ENCODE measurements at regions not wholly inside any gene's neighbourhood (a gene's known extent, or its start where the extent isn't known, plus 50 kb on each side); places are given as distances from the start of the nearest gene placed in this dataset.
"Not testable (repeated sequence)": the region's sequence is repeated elsewhere in the genome, so short reads cannot be mapped to it uniquely, and the experiment has no call there.

DNA sequence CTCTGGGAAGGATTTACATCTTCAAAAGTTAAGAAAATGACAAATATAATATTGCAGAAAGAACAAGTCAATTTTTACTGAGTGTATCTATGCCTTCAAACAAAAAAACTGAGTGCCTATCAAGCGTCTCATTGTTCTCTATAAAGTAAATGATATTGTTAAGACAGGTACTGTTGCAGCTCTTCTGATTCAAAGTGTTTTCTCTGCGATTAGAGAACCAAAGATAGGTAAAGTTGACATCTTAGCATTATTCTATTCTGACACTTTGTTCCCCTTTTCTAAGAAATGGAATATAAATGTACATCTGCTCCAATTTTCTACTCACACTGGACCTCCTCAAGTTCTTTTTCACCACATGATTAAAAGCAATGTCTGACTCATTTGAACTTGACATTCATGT lies 1317.7 kb downstream of the CDH11 start:
- no peak for DNase-seq (ENCODE audit: low spot score)

DNA sequence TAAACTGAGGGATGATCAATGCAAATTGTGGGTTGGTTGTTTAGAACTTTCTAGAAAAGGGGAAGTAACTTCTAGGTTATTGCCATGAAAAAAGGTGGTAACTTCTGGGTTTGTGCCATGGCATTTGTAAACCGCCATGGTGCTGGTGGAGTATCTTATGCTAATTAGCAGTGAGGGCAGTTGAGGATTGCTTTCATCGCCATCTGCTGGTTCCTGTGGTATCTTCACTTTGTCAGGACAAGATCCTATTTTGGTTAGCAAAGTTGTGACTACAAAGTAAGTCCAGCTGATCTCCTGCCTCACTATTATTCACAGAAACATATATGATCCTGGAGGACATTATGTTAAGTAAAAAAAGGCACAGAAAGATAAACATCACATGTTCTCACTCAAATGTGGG lies 1332.3 kb downstream of the CDH11 start:
- no peak for DNase-seq (ENCODE audit: low spot score)

DNA sequence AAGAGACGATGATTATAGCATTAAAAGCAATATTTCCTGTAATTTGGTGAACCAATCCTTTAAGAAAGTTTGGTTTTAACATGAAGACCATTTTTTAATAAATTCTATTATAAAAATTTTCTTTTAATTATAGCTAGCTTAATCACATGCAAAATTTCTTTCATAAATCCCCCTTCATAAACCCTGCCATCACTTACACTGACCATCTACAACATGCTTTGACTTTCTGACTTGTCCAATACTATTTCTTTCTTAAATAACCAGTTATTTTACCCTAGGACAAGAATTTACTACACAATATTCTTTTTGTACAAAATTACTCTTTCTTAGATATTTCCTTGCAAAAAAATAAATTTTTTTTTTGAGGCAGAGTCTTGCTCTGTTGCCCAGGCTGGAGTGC lies 1334.8 kb downstream of the CDH11 start:
- no peak for DNase-seq (ENCODE audit: low spot score)

DNA sequence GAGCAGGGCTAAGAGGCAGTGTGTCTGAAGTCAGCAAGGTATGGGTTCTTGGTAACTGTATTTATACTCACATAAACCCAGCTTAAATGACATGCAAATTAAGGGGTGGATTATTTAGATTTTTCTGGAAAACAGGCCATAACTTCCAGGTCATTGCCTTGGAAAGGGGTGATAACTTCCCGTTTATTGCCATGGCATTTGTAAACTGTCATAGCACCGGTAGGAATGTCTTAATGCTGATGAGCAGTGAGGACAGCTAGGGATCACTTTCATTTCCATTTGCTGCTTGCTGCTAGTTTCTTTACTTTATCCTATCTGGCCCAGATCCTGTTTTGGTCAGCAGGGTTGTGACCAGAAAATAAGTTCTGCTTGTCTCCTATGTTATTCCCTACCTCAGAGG lies 1336.7 kb downstream of the CDH11 start:
- no peak for DNase-seq (ENCODE audit: low spot score)

GRCh38 chr16:63776437-63776836 lies 1345.4 kb downstream of the CDH11 start:
- DNase-seq (ENCODE audit: low spot score): no peak

DNA sequence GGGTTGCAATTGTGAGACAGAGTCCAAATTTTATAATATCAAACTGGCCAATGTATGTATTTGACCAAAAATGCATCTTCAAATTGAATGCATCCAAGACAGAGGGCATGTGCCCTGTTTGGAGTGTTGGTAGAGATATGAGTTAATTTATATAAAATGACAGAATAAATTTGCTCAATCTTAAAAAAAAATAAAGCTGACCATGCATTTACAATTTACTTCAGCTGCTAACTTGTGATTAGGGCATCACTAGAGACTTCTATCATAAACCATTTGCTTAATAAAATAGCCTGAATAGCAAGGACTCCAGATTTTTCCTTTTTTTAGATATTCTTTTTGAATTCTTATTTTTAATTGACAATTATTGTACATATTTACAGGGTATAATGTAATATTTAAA lies 1345.8 kb downstream of the CDH11 start:
- no peak for DNase-seq (ENCODE audit: low spot score)

GRCh38 chr16:63774302-63774701 lies 1347.6 kb downstream of the CDH11 start:
- DNase-seq (ENCODE audit: low spot score): no peak

DNA sequence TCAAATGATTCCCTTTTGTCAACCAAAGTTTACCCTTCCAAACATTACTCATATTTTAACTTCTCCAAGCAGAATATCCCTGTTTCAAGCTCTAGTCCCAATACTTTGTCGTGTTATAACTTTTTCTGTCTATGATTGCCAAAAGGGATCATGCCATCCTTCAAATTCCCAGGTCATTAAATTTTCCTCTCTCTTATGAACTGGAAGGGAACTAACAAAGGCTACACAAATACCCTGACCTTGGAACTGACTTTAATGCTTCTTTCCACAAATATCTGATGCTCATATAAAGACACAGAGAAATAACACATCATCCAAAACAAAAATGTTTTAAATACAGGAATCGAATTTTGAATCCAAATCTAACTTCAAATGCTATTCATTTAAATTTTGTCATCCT lies 1352.7 kb downstream of the CDH11 start:
- no peak for DNase-seq (ENCODE audit: low spot score)

GRCh38 chr16:63760246-63760645 lies 1361.6 kb downstream of the CDH11 start:
- DNase-seq (ENCODE audit: low spot score): not testable (repeated sequence)

DNA sequence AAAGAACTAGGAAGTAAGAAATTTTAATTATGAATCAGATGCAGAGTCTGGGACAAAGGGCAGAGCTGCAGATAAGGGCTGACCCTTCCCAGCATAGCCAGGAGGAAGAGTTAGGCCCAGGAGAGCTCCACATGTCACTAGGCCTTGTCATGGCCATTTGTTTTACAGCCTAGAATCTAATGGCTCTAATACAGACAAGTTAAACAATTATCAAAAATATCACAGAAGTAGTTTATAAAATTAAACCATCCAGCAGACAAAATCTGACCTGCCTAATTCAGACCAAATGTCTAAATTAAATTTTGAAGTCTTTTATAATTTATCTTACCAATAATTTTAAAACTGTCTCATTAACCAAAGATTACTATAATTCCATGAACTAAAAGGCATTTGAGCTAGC lies 1369.5 kb downstream of the CDH11 start:
- DNase-seq (ENCODE audit: low spot score): no peak

- DNase-seq (ENCODE audit: low spot score): no peak
These were observed 1372.6 kb downstream of the CDH11 start for GRCh38 chr16:63749276-63749675.

DNA sequence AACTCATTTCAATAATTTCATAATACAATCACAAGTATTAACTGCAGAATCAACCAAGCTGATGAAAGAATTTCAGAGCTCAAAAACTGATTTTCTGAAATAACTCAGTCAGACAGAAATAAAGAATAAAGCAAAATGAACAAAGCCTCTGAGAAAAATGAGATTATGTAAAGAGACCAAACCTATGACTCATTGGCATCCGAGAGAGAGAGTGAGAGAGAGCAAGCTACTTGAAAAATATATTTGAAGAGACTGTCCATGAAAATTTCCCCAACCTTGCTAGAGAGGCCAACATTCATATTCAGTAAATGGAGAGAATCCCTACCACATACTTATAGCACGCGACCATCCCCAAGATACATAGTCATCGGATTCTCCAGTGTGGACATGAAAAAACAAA lies 1376.4 kb downstream of the CDH11 start:
- DNase-seq (ENCODE audit: low spot score): no peak

- DNase-seq (ENCODE audit: low spot score): no peak
These were observed 1377.6 kb downstream of the CDH11 start for GRCh38 chr16:63744077-63744874.

DNA sequence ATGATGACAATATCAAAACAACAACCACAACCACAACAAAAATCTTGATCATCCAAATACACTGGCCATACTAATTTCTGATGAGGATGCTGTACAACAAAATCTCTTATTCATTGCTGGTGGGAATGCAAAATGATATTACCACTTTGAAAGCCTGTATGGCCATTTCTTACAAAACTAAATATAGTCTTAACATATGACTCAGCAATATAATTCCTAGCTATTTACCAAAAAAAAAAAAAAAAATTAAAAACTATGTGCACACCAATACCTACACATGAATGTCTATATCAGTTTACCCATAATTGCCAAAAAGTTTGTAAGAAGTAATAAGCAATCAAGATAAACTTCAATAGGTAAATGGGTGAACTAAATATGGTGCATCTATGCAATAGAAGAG lies 1379.7 kb downstream of the CDH11 start:
- no peak for DNase-seq (ENCODE audit: low spot score)

- DNase-seq (ENCODE audit: low spot score): no peak
These were observed 1384.2 kb downstream of the CDH11 start for GRCh38 chr16:63737633-63738032.

- no peak for DNase-seq (ENCODE audit: low spot score)
These were observed 1386.4 kb downstream of the CDH11 start for GRCh38 chr16:63735456-63735855.

DNA sequence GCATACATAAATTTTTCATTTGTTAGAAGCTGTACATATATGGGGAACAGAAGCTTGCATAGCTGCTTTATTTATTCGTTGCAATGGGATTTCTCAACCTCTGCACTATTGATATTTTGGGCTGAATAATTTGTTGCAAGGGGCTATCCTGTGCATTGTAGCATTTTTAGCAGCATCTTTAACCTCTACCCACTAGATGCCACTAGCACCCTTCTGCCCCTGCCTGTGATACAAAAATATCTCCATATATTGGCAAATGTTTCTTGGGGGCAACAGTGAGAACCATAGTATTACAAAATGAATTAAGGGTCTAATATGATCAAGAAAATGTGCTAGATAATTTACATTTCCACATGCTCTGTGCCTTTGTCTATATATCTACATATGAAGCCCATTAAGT lies 1401.0 kb downstream of the CDH11 start:
- DNase-seq (ENCODE audit: low spot score): no peak

DNA sequence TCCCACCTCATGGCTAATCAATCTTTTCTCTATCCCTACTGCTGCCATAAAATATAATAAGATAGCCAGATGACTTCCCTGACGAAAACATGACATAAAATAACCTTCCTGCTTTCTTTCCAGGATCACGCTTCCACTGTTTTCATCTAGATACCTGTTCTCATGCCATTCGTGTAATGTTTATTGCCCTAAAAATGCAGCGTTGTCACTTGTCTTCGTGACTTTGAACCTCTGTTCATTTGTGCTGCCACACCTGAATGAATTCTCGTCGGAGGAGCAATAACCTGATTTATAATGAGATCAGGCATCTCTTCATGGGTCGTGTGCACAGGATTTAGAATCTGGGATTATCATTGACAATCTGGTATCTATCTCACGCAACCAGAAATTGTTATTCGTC lies 1401.9 kb downstream of the CDH11 start:
- DNase-seq (ENCODE audit: low spot score): no peak

GRCh38 chr16:63717806-63718205 lies 1404.1 kb downstream of the CDH11 start:
- no peak for DNase-seq (ENCODE audit: low spot score)

GRCh38 chr16:63714876-63715275 lies 1407.0 kb downstream of the CDH11 start:
- no peak for DNase-seq (ENCODE audit: low spot score)

GRCh38 chr16:63712725-63713124 lies 1409.1 kb downstream of the CDH11 start:
- DNase-seq (ENCODE audit: low spot score): no peak

DNA sequence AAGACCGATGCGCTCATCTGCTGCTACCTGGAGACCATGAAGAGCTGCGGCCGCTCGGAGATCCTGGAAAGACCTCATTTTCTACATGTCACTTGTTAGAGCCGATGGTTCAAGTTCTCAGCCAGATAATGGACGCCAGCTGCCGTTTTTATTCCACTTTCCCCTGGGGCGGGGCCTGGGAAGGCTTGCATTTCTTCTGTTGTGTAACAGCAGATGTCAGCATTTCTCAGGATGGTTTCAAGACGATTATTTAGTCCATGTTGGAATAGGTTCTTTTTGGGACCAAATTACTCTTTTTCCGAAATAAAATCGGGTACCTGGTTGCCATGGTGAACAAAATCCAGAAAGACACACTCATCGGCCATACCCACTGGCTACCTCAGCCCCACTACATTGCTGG lies 1418.3 kb downstream of the CDH11 start:
- DNase-seq (ENCODE audit: low spot score): no peak

DNA sequence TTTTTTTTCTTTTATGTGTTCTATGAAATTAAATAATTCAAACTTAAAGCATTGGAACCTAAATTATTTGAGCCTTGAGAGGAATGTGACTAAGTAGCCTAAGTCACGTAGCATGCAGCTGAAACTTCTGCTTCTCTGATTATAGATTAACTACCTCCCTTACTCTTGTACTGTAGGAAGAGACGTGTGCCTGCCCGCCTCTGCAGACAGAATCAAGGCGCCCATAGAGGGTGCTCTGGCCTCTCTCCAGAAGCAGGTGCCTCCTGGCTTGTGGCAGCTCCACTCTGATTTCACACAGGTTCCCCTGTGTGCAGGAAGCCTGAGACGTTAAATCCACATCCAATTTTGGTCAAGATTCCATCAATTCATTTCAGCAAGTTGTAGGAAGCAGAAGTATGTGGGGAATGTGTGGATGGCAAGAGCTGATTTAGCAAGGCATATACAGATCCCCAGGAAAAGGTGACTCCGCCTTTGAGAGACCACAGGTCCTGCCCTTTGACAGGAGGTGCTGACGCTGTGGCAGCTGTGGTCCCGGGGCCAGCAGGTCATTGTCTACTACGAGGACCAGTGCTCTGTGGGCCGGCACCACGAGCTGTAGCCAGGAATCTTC lies 1418.8 kb downstream of the CDH11 start:
- no peak for DNase-seq (ENCODE audit: low spot score)

DNA sequence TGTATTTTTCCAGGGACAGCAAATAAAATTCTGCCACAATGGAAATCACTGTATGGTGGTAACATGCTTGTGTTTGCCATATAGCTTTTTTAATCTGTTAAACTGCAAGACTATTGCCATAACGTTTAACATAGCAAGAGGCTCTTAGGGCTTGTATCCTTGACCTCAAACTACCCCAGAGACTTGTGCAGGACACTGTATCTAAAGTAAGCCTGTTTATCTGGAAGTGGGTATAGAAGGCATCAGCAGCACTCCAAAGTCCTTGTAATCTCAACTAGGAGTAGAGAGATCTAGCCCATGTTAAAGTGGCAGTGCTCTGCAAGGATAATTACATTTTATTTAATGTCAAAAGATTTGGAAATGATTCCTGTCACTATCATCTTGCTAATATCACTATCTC lies 1424.1 kb downstream of the CDH11 start:
- no peak for DNase-seq (ENCODE audit: low spot score)
